WI38 (cell line): ENCODE measurements at regions not wholly inside any gene's neighbourhood (a gene's known extent, or its start where the extent isn't known, plus 50 kb on each side); places are given as distances from the start of the nearest gene placed in this dataset.

Experiments
- H3K4me3 ChIP-seq: 2 replicates; pipeline ENCODE4 v1.5.1; 2011; ENCODE audit warnings: low read depth, mild to moderate bottlenecking, control low read depth, low read length
- TF ChIP-seq, protein P1 (sequence below): IDR thresholded peaks from 2 replicates; pipeline ENCODE4 v1.5.1; 2012; ENCODE audit warnings: low read depth, mild to moderate bottlenecking, control low read depth, low read length

DNA sequence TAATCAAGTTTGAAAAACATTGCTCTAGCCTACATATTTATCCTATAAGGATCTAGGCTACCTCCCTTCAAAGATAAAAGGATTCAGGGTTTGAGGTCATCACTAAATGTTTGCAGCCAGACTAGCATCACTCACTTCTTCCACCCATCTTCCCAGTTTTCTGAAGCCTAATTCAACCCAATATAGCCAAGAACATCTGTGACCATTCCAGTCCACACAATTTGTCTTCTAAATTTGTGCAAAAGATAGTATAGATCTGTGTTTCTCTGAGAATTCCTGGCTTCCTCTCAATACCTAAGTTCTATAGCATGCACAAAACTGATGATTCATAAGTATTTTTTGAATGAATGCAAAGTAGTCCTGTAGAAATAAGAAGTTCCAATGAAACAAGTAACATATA lies 103.0 kb upstream of the CDK1 start:
- TF ChIP-seq, protein P1, sequence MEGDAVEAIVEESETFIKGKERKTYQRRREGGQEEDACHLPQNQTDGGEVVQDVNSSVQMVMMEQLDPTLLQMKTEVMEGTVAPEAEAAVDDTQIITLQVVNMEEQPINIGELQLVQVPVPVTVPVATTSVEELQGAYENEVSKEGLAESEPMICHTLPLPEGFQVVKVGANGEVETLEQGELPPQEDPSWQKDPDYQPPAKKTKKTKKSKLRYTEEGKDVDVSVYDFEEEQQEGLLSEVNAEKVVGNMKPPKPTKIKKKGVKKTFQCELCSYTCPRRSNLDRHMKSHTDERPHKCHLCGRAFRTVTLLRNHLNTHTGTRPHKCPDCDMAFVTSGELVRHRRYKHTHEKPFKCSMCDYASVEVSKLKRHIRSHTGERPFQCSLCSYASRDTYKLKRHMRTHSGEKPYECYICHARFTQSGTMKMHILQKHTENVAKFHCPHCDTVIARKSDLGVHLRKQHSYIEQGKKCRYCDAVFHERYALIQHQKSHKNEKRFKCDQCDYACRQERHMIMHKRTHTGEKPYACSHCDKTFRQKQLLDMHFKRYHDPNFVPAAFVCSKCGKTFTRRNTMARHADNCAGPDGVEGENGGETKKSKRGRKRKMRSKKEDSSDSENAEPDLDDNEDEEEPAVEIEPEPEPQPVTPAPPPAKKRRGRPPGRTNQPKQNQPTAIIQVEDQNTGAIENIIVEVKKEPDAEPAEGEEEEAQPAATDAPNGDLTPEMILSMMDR: no peak

DNA sequence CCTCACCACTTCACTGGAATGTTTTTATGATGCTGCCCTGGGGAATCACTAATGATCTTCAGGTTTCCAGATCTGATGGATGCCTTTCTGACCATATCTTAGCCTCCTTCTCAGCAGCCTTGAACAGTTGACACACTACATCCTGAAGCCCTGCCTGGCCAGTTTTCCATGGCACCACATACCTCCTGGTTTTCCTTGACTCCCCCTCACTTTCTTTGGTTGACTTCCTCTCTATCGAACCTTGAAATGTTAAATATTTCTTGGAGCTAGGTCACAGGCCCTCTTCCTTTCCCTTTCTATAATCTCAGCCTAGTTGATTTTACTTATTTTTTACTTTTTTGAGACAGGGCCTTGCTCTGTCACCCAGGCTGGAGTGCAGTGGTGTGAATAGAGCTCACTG lies 108.8 kb upstream of the CDK1 start:
- TF ChIP-seq, protein P1: no peak

More for the DNA sequence above, 103.0 kb upstream of the CDK1 start:
- H3K4me3 ChIP-seq: no peak overlapping the region

DNA sequence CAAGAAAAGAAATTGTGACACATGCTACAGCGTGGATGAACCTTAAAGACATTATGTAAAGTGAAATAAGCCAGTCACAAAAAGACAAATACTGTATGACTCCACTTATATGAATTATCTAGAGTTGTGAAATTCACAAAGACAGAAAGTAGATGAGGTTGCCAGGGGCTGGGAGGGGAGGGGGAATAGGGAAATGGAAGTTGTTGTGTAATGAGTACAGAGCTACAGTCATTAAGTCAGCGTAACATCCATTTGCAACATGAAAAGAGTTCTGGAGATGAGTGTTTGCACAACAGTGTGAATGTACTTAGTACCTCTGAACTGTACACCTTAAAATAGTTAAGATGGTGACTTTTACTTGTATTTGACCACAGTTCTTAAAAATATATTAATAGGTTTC lies 112.1 kb upstream of the CDK1 start:
- TF ChIP-seq, protein P1: no peak
- H3K4me3 ChIP-seq: no peak overlapping the region

More for the DNA sequence above, 108.8 kb upstream of the CDK1 start:
- no peak overlapping the region for H3K4me3 ChIP-seq

- TF ChIP-seq, protein P1: no peak
- no peak overlapping the region for H3K4me3 ChIP-seq
These were observed 113.4 kb upstream of the CDK1 start for GRCh38 chr10:60664859-60665258.

DNA sequence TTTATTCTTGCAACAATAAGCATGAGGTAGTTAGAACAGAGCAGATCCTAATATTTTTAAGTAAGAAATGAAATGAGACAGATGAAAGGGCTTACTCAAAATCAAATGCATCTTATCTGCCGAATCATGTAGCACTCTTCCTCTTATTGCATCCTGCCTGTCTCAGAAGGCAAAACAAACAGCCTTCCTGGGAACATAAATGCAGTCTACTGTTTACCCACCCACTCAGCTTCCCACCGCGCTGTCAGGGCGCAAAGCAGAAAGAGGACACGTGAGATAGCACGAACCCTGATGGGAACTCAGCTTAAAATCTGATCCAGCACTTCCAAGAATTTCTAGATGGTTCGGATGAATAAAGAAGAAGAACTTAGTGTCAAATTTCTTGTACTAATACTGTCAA lies 114.4 kb upstream of the CDK1 start:
- TF ChIP-seq, protein P1: no peak
- H3K4me3 ChIP-seq: no peak overlapping the region

DNA sequence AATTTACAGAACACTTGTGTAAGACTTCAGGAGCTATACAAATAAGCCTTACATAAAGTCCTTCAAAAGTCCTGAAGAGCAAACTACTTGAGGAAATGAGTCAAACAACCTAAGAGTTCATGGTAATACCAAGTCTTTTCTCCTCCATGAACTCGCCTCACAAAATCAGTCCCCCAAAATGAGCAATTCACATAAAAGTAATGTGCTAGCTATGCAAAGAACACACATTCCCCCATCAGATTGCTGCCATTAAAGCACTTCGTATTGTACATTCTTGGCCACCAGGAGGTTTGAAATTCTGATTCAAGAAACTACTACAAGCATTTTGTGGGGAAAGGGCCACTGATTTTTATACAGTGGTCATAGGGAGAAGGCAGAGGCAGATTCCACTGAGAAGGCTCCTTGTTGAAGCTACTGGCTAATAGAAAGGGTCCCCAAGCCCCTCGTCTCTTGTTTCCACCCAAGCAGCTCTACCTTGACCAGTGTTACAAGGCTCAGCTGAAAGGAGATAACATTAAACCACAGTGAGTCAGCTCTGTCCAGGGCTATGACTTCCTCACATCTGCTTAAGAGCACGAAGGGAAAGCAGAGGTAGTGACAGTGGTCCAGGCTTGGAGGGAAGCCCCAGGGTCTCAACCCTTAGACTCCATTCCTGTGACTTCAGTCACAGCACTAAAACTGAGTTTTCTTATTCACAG lies 115.2 kb upstream of the CDK1 start:
- H3K4me3 ChIP-seq: no peak overlapping the region
- TF ChIP-seq, protein P1: no peak

GRCh38 chr10:60661637-60662036 lies 116.6 kb upstream of the CDK1 start:
- no peak overlapping the region for H3K4me3 ChIP-seq
- TF ChIP-seq, protein P1: no peak
